ENCODE measurements at regions not wholly inside any gene's neighbourhood (a gene's known extent, or its start where the extent isn't known, plus 50 kb on each side); places are given as distances from the start of the nearest gene placed in this dataset.
"Not testable (repeated sequence)": the region's sequence is repeated elsewhere in the genome, so short reads cannot be mapped to it uniquely, and the experiment has no call there.

DNA sequence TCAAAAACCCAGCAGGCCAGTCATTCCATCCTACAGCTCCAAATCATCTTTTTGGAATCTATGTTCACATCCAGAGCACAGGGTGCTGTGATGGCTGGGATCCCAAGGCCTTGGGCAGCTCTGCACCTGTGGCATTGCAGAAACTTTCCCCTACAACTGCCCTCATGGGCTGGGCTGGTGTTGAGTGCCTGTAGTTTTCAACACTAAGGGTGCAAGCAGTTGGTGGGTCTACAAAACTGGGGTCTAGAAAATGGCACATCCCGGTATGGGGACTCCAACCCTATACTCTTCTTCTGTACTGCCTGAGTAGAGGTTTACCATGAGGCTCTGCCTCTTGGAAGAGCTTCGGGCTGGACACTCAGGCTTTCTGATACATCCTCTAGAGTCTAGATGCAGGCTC, 95.2 kb upstream of the TEKT4 start:
- Histone ChIP-seq H3K27me3 (no peaks in the 10 kb centered on the region), H3K27ac (no peak overlapping the region), H3K9me3 (no peaks in the 10 kb centered on the region), H3K4me1 (no peaks in the 10 kb centered on the region), H3K4me3 (no peak overlapping the region), H3K36me3 (no peaks in the 10 kb centered on the region)
- DNase-seq (no peak), ATAC-seq (no peak)
- intact Hi-C loops (cut with DNase I): no loop called here
- TF ChIP-seq, protein P1, sequence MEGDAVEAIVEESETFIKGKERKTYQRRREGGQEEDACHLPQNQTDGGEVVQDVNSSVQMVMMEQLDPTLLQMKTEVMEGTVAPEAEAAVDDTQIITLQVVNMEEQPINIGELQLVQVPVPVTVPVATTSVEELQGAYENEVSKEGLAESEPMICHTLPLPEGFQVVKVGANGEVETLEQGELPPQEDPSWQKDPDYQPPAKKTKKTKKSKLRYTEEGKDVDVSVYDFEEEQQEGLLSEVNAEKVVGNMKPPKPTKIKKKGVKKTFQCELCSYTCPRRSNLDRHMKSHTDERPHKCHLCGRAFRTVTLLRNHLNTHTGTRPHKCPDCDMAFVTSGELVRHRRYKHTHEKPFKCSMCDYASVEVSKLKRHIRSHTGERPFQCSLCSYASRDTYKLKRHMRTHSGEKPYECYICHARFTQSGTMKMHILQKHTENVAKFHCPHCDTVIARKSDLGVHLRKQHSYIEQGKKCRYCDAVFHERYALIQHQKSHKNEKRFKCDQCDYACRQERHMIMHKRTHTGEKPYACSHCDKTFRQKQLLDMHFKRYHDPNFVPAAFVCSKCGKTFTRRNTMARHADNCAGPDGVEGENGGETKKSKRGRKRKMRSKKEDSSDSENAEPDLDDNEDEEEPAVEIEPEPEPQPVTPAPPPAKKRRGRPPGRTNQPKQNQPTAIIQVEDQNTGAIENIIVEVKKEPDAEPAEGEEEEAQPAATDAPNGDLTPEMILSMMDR (IDR thresholded peaks at IDR 0.05): no peak

DNA sequence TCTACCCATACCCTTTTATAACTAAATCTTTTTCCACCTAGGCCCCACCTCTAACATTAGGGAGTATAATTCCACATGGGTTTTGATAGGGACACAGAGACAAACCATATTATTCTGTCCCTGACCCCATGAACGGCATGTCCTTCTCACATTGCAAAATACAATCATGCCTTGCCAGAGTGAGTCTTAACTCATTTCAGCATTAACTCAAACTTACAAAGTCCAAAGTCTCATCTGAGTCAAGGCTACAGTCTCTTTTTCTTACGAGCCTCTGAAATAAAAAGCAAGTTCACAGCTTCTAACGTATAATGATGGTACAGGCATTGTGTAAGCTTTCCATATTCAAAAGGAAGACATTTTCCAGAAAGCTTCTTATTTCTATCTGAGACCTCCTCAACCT, 86.1 kb upstream of the TEKT4 start:
- DNase-seq; intact Hi-C loops (cut with DNase I); H3K4me3 ChIP-seq; H3K9me3 ChIP-seq; H3K4me1 ChIP-seq; H3K27ac ChIP-seq; H3K27me3 ChIP-seq; H3K36me3 ChIP-seq; ATAC-seq: not testable (repeated sequence)

DNA sequence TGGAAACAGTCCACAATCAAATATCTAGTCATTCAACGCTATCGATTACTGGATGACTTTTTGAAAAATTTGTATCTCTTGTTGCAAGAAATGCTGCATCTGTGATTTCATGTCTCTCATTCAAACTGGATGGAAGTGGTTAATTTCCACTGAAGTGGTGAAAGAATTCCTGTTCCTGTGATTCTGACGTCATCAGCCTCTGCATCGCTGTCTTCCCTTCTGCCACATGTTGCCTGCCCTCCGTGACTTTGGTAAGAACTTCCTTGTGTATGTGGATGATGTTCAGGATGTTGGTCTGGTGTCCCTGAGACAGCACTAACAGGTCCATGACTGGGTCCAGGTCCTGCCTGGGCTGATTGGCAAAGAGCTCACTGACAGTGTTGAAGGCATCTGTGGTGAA, 84.8 kb upstream of the TEKT4 start:
- H3K36me3 ChIP-seq; H3K4me1 ChIP-seq; H3K27me3 ChIP-seq; H3K4me3 ChIP-seq; intact Hi-C loops (cut with DNase I); H3K27ac ChIP-seq; ATAC-seq; DNase-seq; H3K9me3 ChIP-seq: not testable (repeated sequence)

DNA sequence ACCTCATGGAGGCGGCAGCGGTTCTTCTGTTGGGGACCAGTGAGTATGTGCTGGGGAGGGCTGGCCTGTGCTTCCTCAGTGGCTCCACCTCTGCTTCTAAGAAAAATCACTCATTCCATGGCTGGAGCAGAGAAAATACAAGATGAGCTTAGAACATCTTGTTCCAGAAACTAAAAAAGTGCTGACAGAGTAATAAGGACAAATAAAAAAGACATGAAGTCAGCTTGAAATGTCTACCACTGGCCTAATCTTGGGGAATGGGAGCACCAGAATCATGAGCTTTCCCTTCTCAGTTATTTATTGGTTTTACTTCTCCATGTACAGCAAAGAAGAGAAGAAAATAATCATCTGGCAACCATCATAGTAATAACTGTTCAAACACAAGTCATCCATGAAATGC, 81.1 kb upstream of the TEKT4 start:
- H3K4me3 ChIP-seq; H3K4me1 ChIP-seq; H3K27ac ChIP-seq; intact Hi-C loops (cut with DNase I); ATAC-seq; H3K36me3 ChIP-seq; DNase-seq; H3K9me3 ChIP-seq; H3K27me3 ChIP-seq: not testable (repeated sequence)

DNA sequence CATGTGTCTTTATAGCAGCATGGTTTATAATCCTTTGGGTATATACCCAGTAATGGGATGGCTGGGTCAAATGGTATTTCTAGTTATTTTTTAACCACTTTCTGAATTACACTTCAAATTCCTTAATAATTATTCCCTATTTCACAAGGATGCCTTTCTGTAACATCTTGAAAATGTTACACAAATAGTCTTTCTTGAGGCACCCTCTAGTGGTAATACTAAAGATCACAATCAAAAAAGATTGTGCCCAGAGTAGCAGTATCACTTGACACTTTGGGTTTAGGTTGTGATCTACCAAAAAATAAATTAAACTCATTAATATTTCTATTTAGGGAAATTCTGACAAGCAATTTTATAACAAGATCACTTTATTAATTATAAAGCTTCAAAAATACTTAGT, 74.0 kb upstream of the TEKT4 start:
- H3K4me1 ChIP-seq; H3K9me3 ChIP-seq; H3K36me3 ChIP-seq; ATAC-seq; DNase-seq; H3K4me3 ChIP-seq; intact Hi-C loops (cut with DNase I); H3K27me3 ChIP-seq; H3K27ac ChIP-seq: not testable (repeated sequence)
- TF ChIP-seq, protein P1 (IDR thresholded peaks at IDR 0.05): peak; percentile 22 to 39

Data from left lung (tissue), 4 donors.